Sigmoid colon (tissue), 6 donors: ENCODE measurements at regions not wholly inside any gene's neighbourhood (a gene's known extent, or its start where the extent isn't known, plus 50 kb on each side); places are given as distances from the start of the nearest gene placed in this dataset.

Source experiments
- DNase-seq: peaks from one replicate; pipeline ENCODE4 v3.0.0-alpha.2; 2019
- H3K27ac ChIP-seq, 4 donors: fragments of 200-600 bp; sonication (generic); one replicate each; pipeline ENCODE4 v1.5.1; 2016 to 2019; ENCODE audit warnings: mild to moderate bottlenecking in 1 of 4
- H3K27me3 ChIP-seq, 3 donors: fragments of 200-600 bp; sonication (generic); one replicate each; pipeline ENCODE4 v1.5.1; 2019; ENCODE audit warnings: mild to moderate bottlenecking in 1 of 3
- H3K36me3 ChIP-seq, 4 donors: fragments of 200-600 bp; sonication (generic); one replicate each; pipeline ENCODE4 v1.5.1; 2016 to 2019
- H3K4me1 ChIP-seq, 4 donors: fragments of 200-600 bp; sonication (generic); one replicate each; pipeline ENCODE4 v1.5.1; 2017 to 2019
- H3K4me3 ChIP-seq, 4 donors: fragments of 200-600 bp; sonication (generic); one replicate each; pipeline ENCODE4 v1.5.1; 2017 to 2019; ENCODE audit warnings: mild to moderate bottlenecking in 2 of 4, moderate library complexity in 1 of 4
- H3K9me3 ChIP-seq, 4 donors: fragments of 200-600 bp in 3 of 4; sonication (generic) in 3 of 4; one replicate each; pipeline versions ENCODE4 v1.5.1 to v1.6.1; 2013 to 2019
- EP300 ChIP-seq, 4 donors: sonication (generic); formaldehyde crosslinking; IDR thresholded peaks; one replicate each; pipeline ENCODE4 v1.6.1; 2017; ENCODE audit warnings: antibody characterized with exemption in 4 of 4
- POLR2A ChIP-seq, 2 donors: fragments of 450-650 bp; IDR thresholded peaks; one replicate each; pipeline ENCODE4 v1.6.1; 2016; ENCODE audit warnings: antibody characterized with exemption in 2 of 2, mild to moderate bottlenecking in 2 of 2, moderate library complexity in 2 of 2
- POLR2AphosphoS5 ChIP-seq, 4 donors: sonication (generic); formaldehyde crosslinking; IDR thresholded peaks; one replicate each; pipeline ENCODE4 v1.6.1; 2017; ENCODE audit warnings: antibody characterized with exemption in 4 of 4
- WGBS, 2 donors: extraction: QIAGEN DNeasy Blood & Tissue Kit; methylation state at CpG; one replicate each; pipeline ENCODE4 v1.1.7; 2013; 5-methylcytosine and 5-hydroxymethylcytosine counted together
- intact Hi-C: fragments of 100-400 bp; cut with DNase I; formaldehyde crosslinking; loops from one replicate; pipeline ENCODE4 v1.15.1; 2023
- TF ChIP-seq, protein P1 (sequence below), 4 experiments: fragments of 450-650 bp in 3 of 4; fragments of 200-600 bp in 1 of 4; IDR thresholded peaks; one replicate each; pipeline ENCODE4 v1.5.1; 2016 to 2019; ENCODE audit warnings: antibody characterized with exemption in 4 of 4, mild to moderate bottlenecking in 3 of 4, moderate library complexity in 2 of 4
- donor health status: healthy with polysubstance abuse.
- donor health status: healthy.

- DNase-seq, result no peak
- no peak for TF ChIP-seq POLR2AphosphoS5 (IDR thresholded peaks at IDR 0.05)
- TF ChIP-seq, protein P1, sequence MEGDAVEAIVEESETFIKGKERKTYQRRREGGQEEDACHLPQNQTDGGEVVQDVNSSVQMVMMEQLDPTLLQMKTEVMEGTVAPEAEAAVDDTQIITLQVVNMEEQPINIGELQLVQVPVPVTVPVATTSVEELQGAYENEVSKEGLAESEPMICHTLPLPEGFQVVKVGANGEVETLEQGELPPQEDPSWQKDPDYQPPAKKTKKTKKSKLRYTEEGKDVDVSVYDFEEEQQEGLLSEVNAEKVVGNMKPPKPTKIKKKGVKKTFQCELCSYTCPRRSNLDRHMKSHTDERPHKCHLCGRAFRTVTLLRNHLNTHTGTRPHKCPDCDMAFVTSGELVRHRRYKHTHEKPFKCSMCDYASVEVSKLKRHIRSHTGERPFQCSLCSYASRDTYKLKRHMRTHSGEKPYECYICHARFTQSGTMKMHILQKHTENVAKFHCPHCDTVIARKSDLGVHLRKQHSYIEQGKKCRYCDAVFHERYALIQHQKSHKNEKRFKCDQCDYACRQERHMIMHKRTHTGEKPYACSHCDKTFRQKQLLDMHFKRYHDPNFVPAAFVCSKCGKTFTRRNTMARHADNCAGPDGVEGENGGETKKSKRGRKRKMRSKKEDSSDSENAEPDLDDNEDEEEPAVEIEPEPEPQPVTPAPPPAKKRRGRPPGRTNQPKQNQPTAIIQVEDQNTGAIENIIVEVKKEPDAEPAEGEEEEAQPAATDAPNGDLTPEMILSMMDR (IDR thresholded peaks at IDR 0.05), result no peak
- no peak for TF ChIP-seq POLR2A (IDR thresholded peaks at IDR 0.05)
- no peak for TF ChIP-seq EP300 (IDR thresholded peaks at IDR 0.05)
- Histone ChIP-seq H3K4me1 (no peaks in the 10 kb centered on the region), H3K4me3 (no peak overlapping the region), H3K36me3 (no peaks in the 10 kb centered on the region), H3K9me3 (no peaks in the 10 kb centered on the region), H3K27ac (no peak overlapping the region), H3K27me3 (no peaks in the 10 kb centered on the region)
- intact Hi-C loops, result no loop called here
- 61 to 64% methylated on average over 4 of the region's 4 CpGs for WGBS, 2 donors
These were observed 304.2 kb upstream of the MC4R start for GRCh38 chr18:60676815-60677214.

DNA sequence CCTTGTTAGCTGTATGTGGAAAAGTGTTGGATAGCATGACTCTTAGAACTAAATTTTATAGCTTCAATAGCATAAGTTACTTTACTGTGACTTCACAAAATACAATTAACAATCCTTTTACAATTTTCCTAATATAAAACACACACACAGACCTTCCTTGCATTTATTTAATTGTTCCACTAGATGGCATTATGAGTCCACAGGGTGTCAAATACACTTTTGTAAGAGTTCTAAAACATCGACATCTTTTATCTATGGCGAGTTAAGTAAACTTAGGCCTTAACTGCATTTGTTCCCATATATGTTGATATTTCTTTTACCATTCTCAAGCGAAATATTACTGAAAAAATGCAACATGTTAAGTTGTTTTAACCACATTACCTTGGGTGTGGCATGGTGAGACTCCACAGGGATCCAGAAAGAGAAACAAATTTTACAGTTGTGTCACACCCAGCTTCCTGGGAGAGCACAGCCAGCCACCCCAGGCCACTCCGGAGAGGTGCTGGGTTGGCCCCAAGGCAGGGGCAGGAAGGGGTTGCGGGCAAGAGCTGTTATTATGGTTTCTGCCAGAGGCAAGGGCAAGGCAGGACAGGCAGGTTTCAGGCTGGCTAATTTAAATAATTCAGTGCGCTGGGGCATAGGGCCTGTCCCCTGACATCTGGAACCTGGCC, 312.4 kb upstream of the MC4R start:
- no peak overlapping the region for H3K4me3 ChIP-seq
- TF ChIP-seq, protein P1 (IDR thresholded peaks at IDR 0.05), result peak in 1 of 4 experiments; percentile 15
- no peak for TF ChIP-seq EP300 (IDR thresholded peaks at IDR 0.05)
- no peaks in the 10 kb centered on the region for H3K36me3 ChIP-seq
- WGBS, 2 donors, result 18 to 33% methylated on average over 6 of the region's 6 CpGs
- intact Hi-C loops, result loop anchor here (10.0 kb wide), 1 partner anchor 820 kb away; no protein-coding TSS in a partner anchor
- no peak for DNase-seq
- H3K27ac ChIP-seq, result no peak overlapping the region
- no peaks in the 10 kb centered on the region for H3K4me1 ChIP-seq
- no peaks in the 10 kb centered on the region for H3K9me3 ChIP-seq
- peaks cover 0 to 5% (median 3%) of the 10 kb centered on the region in 3 donors for H3K27me3 ChIP-seq

GRCh38 chr18:60686142-60686541, 313.6 kb upstream of the MC4R start:
- no peak for DNase-seq
- no peak overlapping the region for H3K27ac ChIP-seq
- H3K4me1 ChIP-seq, result no peaks in the 10 kb centered on the region
- peaks cover 0 to 5% (median 3%) of the 10 kb centered on the region in 3 donors for H3K27me3 ChIP-seq
- intact Hi-C loops, result loop anchor here (10.0 kb wide), 1 partner anchor 819 kb away; no protein-coding TSS in a partner anchor
- H3K4me3 ChIP-seq, result no peak overlapping the region
- no peaks in the 10 kb centered on the region for H3K9me3 ChIP-seq
- WGBS, 2 donors, result 59 to 74% methylated on average over 3 of the region's 3 CpGs
- H3K36me3 ChIP-seq, result no peaks in the 10 kb centered on the region
- TF ChIP-seq POLR2AphosphoS5 (IDR thresholded peaks at IDR 0.05) (no peak), POLR2A (IDR thresholded peaks at IDR 0.05) (no peak), EP300 (IDR thresholded peaks at IDR 0.05) (no peak)
- TF ChIP-seq, protein P1 (IDR thresholded peaks at IDR 0.05), result no peak

DNA sequence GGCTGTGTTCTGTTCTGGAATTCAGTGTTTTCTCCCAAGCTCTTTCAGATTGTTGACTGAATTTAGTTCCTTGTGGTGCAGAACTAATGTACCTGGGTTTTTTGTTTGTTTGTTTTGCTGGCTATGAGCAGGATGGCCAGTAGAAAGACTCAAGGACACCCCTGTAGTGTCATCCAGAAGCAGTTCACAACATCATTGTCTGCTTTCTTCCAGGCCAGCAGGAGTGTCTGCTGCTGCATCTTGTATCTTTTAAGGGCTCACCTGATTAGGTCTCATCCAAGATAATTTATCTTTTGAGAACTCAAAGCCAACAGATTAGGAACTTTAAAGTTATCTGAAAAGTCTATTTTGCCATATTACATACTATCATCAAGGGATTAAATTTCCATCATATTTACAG, 318.5 kb upstream of the MC4R start:
- no peak for DNase-seq
- TF ChIP-seq POLR2A (IDR thresholded peaks at IDR 0.05), result no peak
- no peak for TF ChIP-seq EP300 (IDR thresholded peaks at IDR 0.05)
- TF ChIP-seq POLR2AphosphoS5 (IDR thresholded peaks at IDR 0.05), result no peak
- TF ChIP-seq, protein P1 (IDR thresholded peaks at IDR 0.05), result no peak
- intact Hi-C loops, result no loop called here

DNA sequence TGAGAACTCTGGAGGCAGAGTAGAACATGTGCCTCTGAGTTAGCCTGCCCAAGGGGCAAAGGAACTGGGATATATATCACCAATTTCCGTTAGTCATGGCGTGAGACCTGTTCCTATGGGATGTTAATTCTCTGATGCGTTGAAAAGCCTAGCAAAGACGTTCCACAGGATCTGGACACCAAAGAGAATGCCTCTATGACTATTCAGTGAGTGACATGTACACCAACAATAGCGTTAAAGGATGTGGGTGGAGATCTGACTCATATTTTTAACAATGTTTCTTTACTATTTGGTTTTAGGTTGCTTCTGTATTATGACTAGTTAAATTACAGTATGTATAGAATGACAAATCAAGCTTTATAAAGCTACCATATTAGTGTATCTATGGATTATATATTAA, 320.9 kb upstream of the MC4R start:
- intact Hi-C loops, result no loop called here
- no peak for DNase-seq
- 74 to 92% methylated on average over 5 of the region's 5 CpGs for WGBS, 2 donors
- no peak overlapping the region for H3K27ac ChIP-seq
- H3K4me1 ChIP-seq, result no peaks in the 10 kb centered on the region
- H3K36me3 ChIP-seq, result no peaks in the 10 kb centered on the region
- no peak for TF ChIP-seq POLR2A (IDR thresholded peaks at IDR 0.05)
- TF ChIP-seq, protein P1 (IDR thresholded peaks at IDR 0.05), result no peak
- no peak for TF ChIP-seq POLR2AphosphoS5 (IDR thresholded peaks at IDR 0.05)
- TF ChIP-seq EP300 (IDR thresholded peaks at IDR 0.05), result no peak
- no peak overlapping the region for H3K4me3 ChIP-seq
- H3K9me3 ChIP-seq, result no peaks in the 10 kb centered on the region
- no peaks in the 10 kb centered on the region for H3K27me3 ChIP-seq

More for the DNA sequence above, 318.5 kb upstream of the MC4R start:
- Histone ChIP-seq H3K4me3 (no peak overlapping the region), H3K36me3 (no peaks in the 10 kb centered on the region), H3K9me3 (no peaks in the 10 kb centered on the region), H3K27me3 (no peaks in the 10 kb centered on the region), H3K4me1 (no peaks in the 10 kb centered on the region), H3K27ac (no peak overlapping the region)
